DND-41 (cell line): ENCODE measurements at regions not wholly inside any gene's neighbourhood (a gene's known extent, or its start where the extent isn't known, plus 50 kb on each side); places are given as distances from the start of the nearest gene placed in this dataset.

Source experiments
- CTCF ChIP-seq: IDR thresholded peaks from 2 replicates; pipeline ENCODE4 v1.5.1; 2012; ENCODE audit warnings: borderline replicate concordance, low read length, moderate library complexity, mild to moderate bottlenecking; ENCODE audit not compliant: poor library complexity, severe bottlenecking; ENCODE audit errors: extremely low read depth
- EZH2 ChIP-seq: IDR thresholded peaks from 3 replicates; pipeline ENCODE4 v1.6.1; 2012; ENCODE audit warnings: borderline replicate concordance, low read depth, mild to moderate bottlenecking, moderate library complexity, low read length, inconsistent platforms; ENCODE audit not compliant: severe bottlenecking

- TF ChIP-seq CTCF (no peak), EZH2 (no peak)
Observed at GRCh38 chr6:79146421-79146820, 68.4 kb upstream of the PHIP start.
